Transverse colon (tissue), 4 donors: ENCODE measurements at regions not wholly inside any gene's neighbourhood (a gene's known extent, or its start where the extent isn't known, plus 50 kb on each side); places are given as distances from the start of the nearest gene placed in this dataset.

Source experiments
- CTCF ChIP-seq, 5 experiments: fragments of 200-600 bp in 3 of 5; fragments of 450-650 bp in 2 of 5; sonication (generic) in 3 of 5; IDR thresholded peaks; 1 replicate in 2 of 5; 2 replicates in 3 of 5; pipeline ENCODE4 v1.5.1; 2016 to 2017; ENCODE audit warnings: antibody characterized with exemption in 5 of 5, inconsistent platforms in 3 of 5, mild to moderate bottlenecking in 2 of 5, moderate library complexity in 1 of 5
- POLR2A ChIP-seq: fragments of 450-650 bp; IDR thresholded peaks from one replicate; pipeline ENCODE4 v1.6.1; 2016; ENCODE audit warnings: antibody characterized with exemption, mild to moderate bottlenecking, moderate library complexity
- POLR2AphosphoS5 ChIP-seq, 3 donors: sonication (generic); formaldehyde crosslinking; IDR thresholded peaks; one replicate each; pipeline ENCODE4 v1.6.1; 2016; ENCODE audit warnings: antibody characterized with exemption in 3 of 3

DNA sequence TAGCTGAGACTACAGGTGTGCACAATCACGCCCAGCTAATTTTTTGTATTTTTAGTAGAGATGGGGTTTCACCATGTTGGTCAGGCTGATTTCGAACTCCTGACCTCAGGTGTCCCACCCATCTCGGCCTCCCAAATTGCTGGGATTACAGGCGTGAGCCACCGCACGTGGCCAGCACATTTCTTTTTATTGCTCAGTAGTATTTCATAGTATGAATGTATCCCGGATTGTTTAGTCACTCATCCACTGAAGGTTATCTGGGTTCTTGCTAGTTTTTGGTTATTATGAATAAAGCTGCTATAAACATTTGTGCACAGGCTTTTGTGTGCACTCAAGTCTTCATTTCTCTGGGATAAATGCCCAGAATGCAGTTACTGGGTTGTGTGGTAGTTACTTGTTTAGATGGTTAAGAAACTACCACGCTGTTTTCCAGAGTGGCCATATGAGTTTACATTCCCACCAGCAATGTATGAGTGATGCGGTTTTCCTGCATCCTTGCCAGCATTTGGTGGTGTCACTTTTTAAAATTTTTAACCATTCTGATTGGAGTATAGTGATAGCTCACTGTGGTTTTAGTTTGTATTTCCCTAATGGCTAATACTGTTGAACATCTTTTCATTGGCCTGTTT is 275.8 kb upstream of the LYZL1 start:
- TF ChIP-seq CTCF (IDR thresholded peaks at IDR 0.05) (no peak), POLR2AphosphoS5 (IDR thresholded peaks at IDR 0.05) (no peak), POLR2A (no peak)
